ENCODE measurements at regions not wholly inside any gene's neighbourhood (a gene's known extent, or its start where the extent isn't known, plus 50 kb on each side); places are given as distances from the start of the nearest gene placed in this dataset.

GRCh38 chr4:14225688-14226207 is 598.2 kb upstream of the BOD1L1 start:
- no peaks in the 10 kb centered on the region for H3K9me3 Mint-ChIP-seq
- ATAC-seq (ENCODE audit: low read depth) = no peak
- H3K36me3 Mint-ChIP-seq = no peaks in the 10 kb centered on the region
- H3K4me3 Mint-ChIP-seq = no peak overlapping the region
- H3K27me3 Mint-ChIP-seq = no peaks in the 10 kb centered on the region
- no peak overlapping the region for H3K27ac Mint-ChIP-seq
- no peak for DNase-seq
- H3K4me1 Mint-ChIP-seq = no peaks in the 10 kb centered on the region
- POLR2A ChIA-PET = no interaction called here

GRCh38 chr4:14233126-14233525 is 605.6 kb upstream of the BOD1L1 start:
- H3K27ac Mint-ChIP-seq = no peak overlapping the region
- no peak for ATAC-seq (ENCODE audit: low read depth)
- no peaks in the 10 kb centered on the region for H3K36me3 Mint-ChIP-seq
- no peaks in the 10 kb centered on the region for H3K27me3 Mint-ChIP-seq
- no peaks in the 10 kb centered on the region for H3K4me1 Mint-ChIP-seq
- no peak for DNase-seq
- H3K9me3 Mint-ChIP-seq = no peaks in the 10 kb centered on the region
- no peak overlapping the region for H3K4me3 Mint-ChIP-seq
- POLR2A ChIA-PET = no interaction called here

DNA sequence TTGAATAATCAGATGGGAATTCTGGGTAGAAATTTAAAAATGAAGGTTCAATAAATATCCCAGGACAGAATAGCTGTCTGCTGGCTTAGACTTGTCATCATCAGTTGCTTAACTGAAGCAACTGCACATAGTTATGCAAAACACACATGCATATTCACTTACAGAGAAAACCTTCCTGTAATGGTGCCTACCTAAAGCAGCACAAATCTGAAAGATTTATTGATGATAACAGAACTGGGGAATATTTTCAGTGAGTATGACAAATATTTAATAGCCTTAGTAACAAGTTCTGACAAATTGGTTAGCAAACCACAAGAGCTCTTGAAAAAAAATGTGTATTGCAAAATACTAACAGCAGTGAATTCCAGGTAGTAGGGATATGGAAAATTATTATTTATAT is 606.8 kb upstream of the BOD1L1 start:
- ATAC-seq (ENCODE audit: low read depth) (no peak), DNase-seq (no peak)
- Mint-ChIP-seq H3K9me3 (no peaks in the 10 kb centered on the region), H3K27ac (no peak overlapping the region), H3K4me3 (no peak overlapping the region), H3K4me1 (no peaks in the 10 kb centered on the region), H3K27me3 (no peaks in the 10 kb centered on the region), H3K36me3 (no peaks in the 10 kb centered on the region)
- POLR2A ChIA-PET = no interaction called here

GRCh38 chr4:14236359-14236758 is 608.8 kb upstream of the BOD1L1 start:
- DNase-seq (no peak), ATAC-seq (ENCODE audit: low read depth) (no peak)
- Mint-ChIP-seq H3K27ac (no peak overlapping the region), H3K4me1 (no peaks in the 10 kb centered on the region), H3K9me3 (no peaks in the 10 kb centered on the region), H3K4me3 (no peak overlapping the region), H3K36me3 (no peaks in the 10 kb centered on the region), H3K27me3 (no peaks in the 10 kb centered on the region)
- POLR2A ChIA-PET = no interaction called here

DNA sequence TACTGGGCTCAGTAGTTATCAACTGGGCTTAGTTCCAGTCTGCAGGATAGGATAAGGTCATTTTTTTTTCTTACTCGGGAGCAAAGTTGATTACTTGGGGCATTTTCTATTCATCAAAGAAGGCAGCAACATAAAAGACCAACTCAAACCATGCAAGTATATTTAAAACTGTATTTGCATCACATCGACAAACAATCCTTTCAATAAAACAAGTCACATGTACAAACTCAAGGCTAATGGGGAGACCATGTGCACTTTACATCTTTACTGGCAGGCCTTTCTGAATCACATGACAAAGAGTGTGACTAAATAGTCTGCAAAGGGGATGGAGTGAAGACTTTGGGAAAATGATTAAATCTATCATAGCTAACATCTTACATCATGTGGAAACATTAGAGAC is 610.4 kb upstream of the BOD1L1 start:
- H3K9me3 Mint-ChIP-seq = no peaks in the 10 kb centered on the region
- H3K27ac Mint-ChIP-seq = no peak overlapping the region
- no peak for DNase-seq
- H3K27me3 Mint-ChIP-seq = no peaks in the 10 kb centered on the region
- no peak overlapping the region for H3K4me3 Mint-ChIP-seq
- POLR2A ChIA-PET = no interaction called here
- no peak for ATAC-seq (ENCODE audit: low read depth)
- no peaks in the 10 kb centered on the region for H3K4me1 Mint-ChIP-seq
- H3K36me3 Mint-ChIP-seq = no peaks in the 10 kb centered on the region

DNA sequence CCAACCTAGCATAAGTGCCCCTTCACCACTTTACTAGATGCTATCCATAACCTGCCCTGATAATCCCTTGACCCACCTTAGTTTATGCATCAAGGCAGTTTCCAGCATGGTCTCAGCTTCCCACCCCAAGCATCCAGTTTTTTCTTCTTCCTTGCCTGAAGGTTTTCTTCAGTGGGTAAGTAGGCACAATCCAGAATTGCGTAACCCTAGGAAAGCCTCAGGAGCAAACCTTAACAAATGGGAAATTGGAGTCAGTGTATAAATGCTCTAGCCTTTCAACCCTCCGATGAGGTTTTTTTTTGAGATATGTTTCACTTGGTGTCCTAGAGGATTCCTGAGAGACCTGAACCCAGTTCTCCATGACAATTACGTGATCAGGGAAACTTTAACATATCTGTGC is 614.0 kb upstream of the BOD1L1 start:
- Mint-ChIP-seq H3K27ac (no peak overlapping the region), H3K4me3 (no peak overlapping the region), H3K4me1 (no peaks in the 10 kb centered on the region), H3K27me3 (peaks cover 4% of the 10 kb centered on the region), H3K9me3 (no peaks in the 10 kb centered on the region), H3K36me3 (no peaks in the 10 kb centered on the region)
- ATAC-seq (ENCODE audit: low read depth) = no peak
- no peak for DNase-seq
- POLR2A ChIA-PET = no interaction called here

DNA sequence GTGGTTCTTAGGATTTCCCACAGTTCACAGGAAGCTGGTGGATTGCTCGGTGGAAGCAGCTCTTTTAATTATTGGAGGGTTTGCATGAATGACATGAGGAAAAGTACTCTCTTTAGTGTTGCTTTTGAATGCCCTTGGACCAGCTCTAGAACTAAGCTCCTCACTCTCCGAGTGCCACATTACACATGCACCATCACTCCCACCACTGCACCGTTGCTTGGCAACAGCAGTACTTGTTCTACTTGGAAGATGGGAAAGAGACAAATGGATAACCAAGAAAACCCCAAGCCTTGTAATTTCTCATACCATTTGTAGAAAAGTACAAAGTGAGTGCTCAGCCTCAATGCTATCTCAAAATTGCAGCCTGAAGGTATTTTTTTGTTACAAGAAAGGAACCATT is 620.2 kb upstream of the BOD1L1 start:
- H3K27ac Mint-ChIP-seq = no peak overlapping the region
- DNase-seq (no peak), ATAC-seq (ENCODE audit: low read depth) (no peak)
- H3K4me3 Mint-ChIP-seq = no peak overlapping the region
- peaks cover 2% of the 10 kb centered on the region for H3K9me3 Mint-ChIP-seq
- H3K36me3 Mint-ChIP-seq = no peaks in the 10 kb centered on the region
- POLR2A ChIA-PET = no interaction called here
- no peaks in the 10 kb centered on the region for H3K4me1 Mint-ChIP-seq
- H3K27me3 Mint-ChIP-seq = peaks cover 4% of the 10 kb centered on the region

DNA sequence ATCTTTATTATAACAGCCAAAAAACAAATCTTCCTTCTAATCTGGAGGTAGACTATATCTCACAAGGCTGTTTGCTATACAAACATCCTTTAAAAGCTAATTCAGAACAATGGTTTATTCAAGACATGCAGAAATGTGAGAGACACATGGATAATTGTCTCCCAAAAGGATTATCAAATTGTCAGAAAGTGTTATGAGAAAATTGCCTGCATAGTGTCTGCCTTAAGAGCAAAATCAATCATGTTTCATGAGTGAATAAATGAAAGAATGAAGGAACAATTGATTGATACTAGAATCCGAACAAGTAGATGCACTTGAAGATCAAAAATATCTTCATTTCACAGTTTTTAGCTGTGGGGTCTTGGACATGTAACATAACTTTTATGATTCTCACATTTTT is 621.7 kb upstream of the BOD1L1 start:
- H3K36me3 Mint-ChIP-seq = no peaks in the 10 kb centered on the region
- ATAC-seq (ENCODE audit: low read depth) = no peak

GRCh38 chr4:14254252-14254651 is 626.7 kb upstream of the BOD1L1 start:
- ATAC-seq (ENCODE audit: low read depth) = no peak
- no peak overlapping the region for H3K27ac Mint-ChIP-seq
- H3K4me1 Mint-ChIP-seq = no peaks in the 10 kb centered on the region
- no peaks in the 10 kb centered on the region for H3K27me3 Mint-ChIP-seq
- H3K4me3 Mint-ChIP-seq = no peak overlapping the region
- no peak for DNase-seq
- POLR2A ChIA-PET = no interaction called here
- peaks cover 3% of the 10 kb centered on the region for H3K9me3 Mint-ChIP-seq
- H3K36me3 Mint-ChIP-seq = no peaks in the 10 kb centered on the region

More for the DNA sequence above, 621.7 kb upstream of the BOD1L1 start:
- DNase-seq = no peak
- H3K27ac Mint-ChIP-seq = no peak overlapping the region
- POLR2A ChIA-PET = no interaction called here
- no peak overlapping the region for H3K4me3 Mint-ChIP-seq
- H3K4me1 Mint-ChIP-seq = no peaks in the 10 kb centered on the region
- H3K9me3 Mint-ChIP-seq = peaks cover 3% of the 10 kb centered on the region
- H3K27me3 Mint-ChIP-seq = peaks cover 4% of the 10 kb centered on the region

- no peaks in the 10 kb centered on the region for H3K4me1 Mint-ChIP-seq
- H3K27me3 Mint-ChIP-seq = no peaks in the 10 kb centered on the region
- H3K27ac Mint-ChIP-seq = no peak overlapping the region
- no peak for DNase-seq
- H3K36me3 Mint-ChIP-seq = no peaks in the 10 kb centered on the region
- no peak for ATAC-seq (ENCODE audit: low read depth)
- H3K4me3 Mint-ChIP-seq = no peak overlapping the region
- H3K9me3 Mint-ChIP-seq = peaks cover 3% of the 10 kb centered on the region
- POLR2A ChIA-PET = no interaction called here
These were observed 627.4 kb upstream of the BOD1L1 start for GRCh38 chr4:14254926-14255325.

- no peak for DNase-seq
- no peak for ATAC-seq (ENCODE audit: low read depth)
- POLR2A ChIA-PET = no interaction called here
- H3K9me3 Mint-ChIP-seq = no peaks in the 10 kb centered on the region
- no peaks in the 10 kb centered on the region for H3K27me3 Mint-ChIP-seq
- H3K4me3 Mint-ChIP-seq = no peak overlapping the region
- no peak overlapping the region for H3K27ac Mint-ChIP-seq
- no peaks in the 10 kb centered on the region for H3K4me1 Mint-ChIP-seq
- no peaks in the 10 kb centered on the region for H3K36me3 Mint-ChIP-seq
These were observed 630.4 kb upstream of the BOD1L1 start for GRCh38 chr4:14257903-14258302.

DNA sequence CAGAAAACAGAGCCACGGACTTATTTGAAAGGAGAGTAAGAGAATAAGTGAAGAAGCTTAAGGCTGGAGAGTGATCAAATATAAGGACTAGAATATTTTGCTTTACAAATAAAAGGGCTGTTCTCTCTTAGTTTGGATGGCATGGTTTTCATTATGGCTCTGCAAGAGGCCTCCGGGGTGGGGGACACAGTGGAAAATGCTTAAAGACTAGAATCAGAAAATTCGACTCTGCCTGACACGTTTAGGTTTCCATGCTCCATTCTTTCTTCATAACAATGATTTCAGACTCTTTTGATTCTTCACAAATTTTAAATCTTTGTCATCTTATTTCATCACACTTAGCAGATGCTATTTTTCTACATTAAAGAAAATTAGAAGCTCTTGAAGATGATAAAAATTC is 632.4 kb upstream of the BOD1L1 start:
- DNase-seq (no peak), ATAC-seq (ENCODE audit: low read depth) (no peak)
- Mint-ChIP-seq H3K27me3 (no peaks in the 10 kb centered on the region), H3K36me3 (no peaks in the 10 kb centered on the region), H3K9me3 (no peaks in the 10 kb centered on the region), H3K27ac (no peak overlapping the region), H3K4me1 (no peaks in the 10 kb centered on the region), H3K4me3 (no peak overlapping the region)
- POLR2A ChIA-PET = no interaction called here

DNA sequence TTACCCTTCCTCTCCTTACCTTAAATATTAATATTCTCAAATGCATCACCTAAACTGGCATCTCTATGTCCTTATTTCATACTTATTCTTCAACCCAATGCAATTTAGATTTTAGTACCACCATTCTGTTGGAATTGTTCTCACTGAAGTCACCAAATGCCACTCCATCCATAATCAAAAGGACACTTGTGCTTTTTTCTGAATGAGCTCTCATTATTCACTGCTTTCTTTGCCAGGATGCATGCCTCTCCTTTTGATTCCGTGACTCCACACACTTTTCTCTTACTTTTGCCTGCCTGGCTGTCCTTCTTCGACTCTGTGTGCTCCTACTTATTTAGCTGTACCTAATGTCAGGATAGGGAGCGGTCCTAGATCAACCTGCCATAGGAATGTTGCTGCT is 633.1 kb upstream of the BOD1L1 start:
- ATAC-seq (ENCODE audit: low read depth) (no peak), DNase-seq (no peak)
- no peak overlapping the region for H3K27ac Mint-ChIP-seq
- no peaks in the 10 kb centered on the region for H3K27me3 Mint-ChIP-seq
- no peak overlapping the region for H3K4me3 Mint-ChIP-seq
- H3K4me1 Mint-ChIP-seq = no peaks in the 10 kb centered on the region
- no peaks in the 10 kb centered on the region for H3K9me3 Mint-ChIP-seq
- no peaks in the 10 kb centered on the region for H3K36me3 Mint-ChIP-seq
- POLR2A ChIA-PET = no interaction called here

- Mint-ChIP-seq H3K27me3 (no peaks in the 10 kb centered on the region), H3K4me1 (no peaks in the 10 kb centered on the region), H3K36me3 (no peaks in the 10 kb centered on the region), H3K27ac (no peak overlapping the region), H3K9me3 (no peaks in the 10 kb centered on the region), H3K4me3 (no peak overlapping the region)
- POLR2A ChIA-PET = no interaction called here
- ATAC-seq (ENCODE audit: low read depth) (no peak), DNase-seq (no peak)
These were observed 634.7 kb upstream of the BOD1L1 start for GRCh38 chr4:14262221-14262620.

GRCh38 chr4:14264437-14264836 is 636.9 kb upstream of the BOD1L1 start:
- H3K9me3 Mint-ChIP-seq = no peaks in the 10 kb centered on the region
- no peak overlapping the region for H3K27ac Mint-ChIP-seq
- no peaks in the 10 kb centered on the region for H3K27me3 Mint-ChIP-seq
- ATAC-seq (ENCODE audit: low read depth) (no peak), DNase-seq (no peak)
- no peak overlapping the region for H3K4me3 Mint-ChIP-seq
- H3K36me3 Mint-ChIP-seq = no peaks in the 10 kb centered on the region
- H3K4me1 Mint-ChIP-seq = no peaks in the 10 kb centered on the region
- POLR2A ChIA-PET = no interaction called here
